Stomach (tissue), 4 donors: ENCODE measurements at regions not wholly inside any gene's neighbourhood (a gene's known extent, or its start where the extent isn't known, plus 50 kb on each side); places are given as distances from the start of the nearest gene placed in this dataset.
"Not testable (repeated sequence)": the region's sequence is repeated elsewhere in the genome, so short reads cannot be mapped to it uniquely, and the experiment has no call there.

Experiments used
- CTCF ChIP-seq, 7 experiments: fragments of 450-650 bp in 4 of 7; fragments of 200-600 bp in 3 of 7; sonication (generic) in 3 of 7; IDR thresholded peaks; one replicate each; pipeline ENCODE4 v1.5.1; 2016 to 2019; ENCODE audit warnings: antibody characterized with exemption in 7 of 7, control low read depth in 2 of 7, mild to moderate bottlenecking in 1 of 7
- POLR2A ChIP-seq, 4 donors: fragments of 450-650 bp; IDR thresholded peaks; one replicate each; pipeline ENCODE4 v1.6.1; 2016; ENCODE audit warnings: antibody characterized with exemption in 4 of 4, control low read depth in 2 of 4, mild to moderate bottlenecking in 1 of 4, moderate library complexity in 1 of 4
- POLR2AphosphoS5 ChIP-seq, 3 donors: sonication (generic); formaldehyde crosslinking; IDR thresholded peaks; one replicate each; pipeline ENCODE4 v1.6.1; 2016; ENCODE audit warnings: antibody characterized with exemption in 3 of 3

GRCh38 chr1:149366402-149366801, 108.4 kb upstream of the NBPF19 start:
- not testable (repeated sequence) for TF ChIP-seq CTCF, POLR2A, POLR2AphosphoS5 (IDR thresholded peaks at IDR 0.05)
